ENCODE measurements at regions not wholly inside any gene's neighbourhood (a gene's known extent, or its start where the extent isn't known, plus 50 kb on each side); places are given as distances from the start of the nearest gene placed in this dataset.

DNA sequence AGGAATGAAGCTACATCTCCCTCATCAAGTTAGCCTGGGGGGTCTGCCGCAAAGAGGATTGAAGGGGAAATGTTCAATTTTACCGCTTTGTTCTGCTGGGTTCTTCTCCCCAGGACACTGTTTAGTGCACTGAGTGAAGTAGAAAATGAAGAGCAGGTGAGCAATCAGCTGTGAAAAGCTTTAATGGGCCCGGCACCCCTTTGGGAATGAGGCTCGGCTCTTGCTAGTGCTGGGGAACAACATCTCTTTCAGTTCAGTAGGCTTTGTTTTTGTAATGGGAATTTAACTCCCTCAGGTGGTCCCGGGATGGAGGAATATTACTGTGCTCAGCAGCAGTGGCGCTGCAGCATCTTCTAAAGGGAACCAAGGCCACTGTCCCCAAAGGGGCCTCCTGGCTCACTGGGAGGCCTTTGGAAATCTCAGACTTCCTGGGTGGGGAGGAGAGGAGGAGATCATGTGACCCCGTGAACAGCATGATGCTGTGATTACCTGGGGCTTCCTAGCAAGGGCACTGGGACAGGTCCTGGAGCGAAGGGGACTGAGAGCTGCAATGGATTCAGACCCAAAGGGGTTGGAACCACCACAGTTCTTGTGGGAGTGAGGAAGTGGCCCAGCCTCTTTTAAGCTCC lies 85.2 kb upstream of the MAX start:
- TF ChIP-seq, protein P1, sequence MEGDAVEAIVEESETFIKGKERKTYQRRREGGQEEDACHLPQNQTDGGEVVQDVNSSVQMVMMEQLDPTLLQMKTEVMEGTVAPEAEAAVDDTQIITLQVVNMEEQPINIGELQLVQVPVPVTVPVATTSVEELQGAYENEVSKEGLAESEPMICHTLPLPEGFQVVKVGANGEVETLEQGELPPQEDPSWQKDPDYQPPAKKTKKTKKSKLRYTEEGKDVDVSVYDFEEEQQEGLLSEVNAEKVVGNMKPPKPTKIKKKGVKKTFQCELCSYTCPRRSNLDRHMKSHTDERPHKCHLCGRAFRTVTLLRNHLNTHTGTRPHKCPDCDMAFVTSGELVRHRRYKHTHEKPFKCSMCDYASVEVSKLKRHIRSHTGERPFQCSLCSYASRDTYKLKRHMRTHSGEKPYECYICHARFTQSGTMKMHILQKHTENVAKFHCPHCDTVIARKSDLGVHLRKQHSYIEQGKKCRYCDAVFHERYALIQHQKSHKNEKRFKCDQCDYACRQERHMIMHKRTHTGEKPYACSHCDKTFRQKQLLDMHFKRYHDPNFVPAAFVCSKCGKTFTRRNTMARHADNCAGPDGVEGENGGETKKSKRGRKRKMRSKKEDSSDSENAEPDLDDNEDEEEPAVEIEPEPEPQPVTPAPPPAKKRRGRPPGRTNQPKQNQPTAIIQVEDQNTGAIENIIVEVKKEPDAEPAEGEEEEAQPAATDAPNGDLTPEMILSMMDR (conservative IDR thresholded peaks at IDR 0.05; ENCODE audit: low read depth, low read length), result no peak
- no peak for TF ChIP-seq MAFK (IDR thresholded peaks at IDR 0.05; ENCODE audit: low read depth, low read length)
- no peak for TF ChIP-seq CHD1 (IDR thresholded peaks at IDR 0.05; ENCODE audit: low read depth, low read length)
- TF ChIP-seq RFX5 (IDR thresholded peaks at IDR 0.05; ENCODE audit: low read depth, low read length), result no peak
- TF ChIP-seq POLR2A (IDR thresholded peaks at IDR 0.05; ENCODE audit: low read depth, low read length), result no peak
- no peak for TF ChIP-seq RCOR1 (IDR thresholded peaks at IDR 0.05; ENCODE audit: insufficient replicate concordance, low read length)
- TF ChIP-seq CEBPB (IDR thresholded peaks at IDR 0.05; ENCODE audit: low read depth, low read length), result no peak
- TF ChIP-seq NFE2L2 (IDR thresholded peaks at IDR 0.05; ENCODE audit: low read depth, low read length), result no peak

Measured in IMR-90 (cell line).